Loucy (cell line): ENCODE measurements at regions not wholly inside any gene's neighbourhood (a gene's known extent, or its start where the extent isn't known, plus 50 kb on each side); places are given as distances from the start of the nearest gene placed in this dataset.

Experiments
- CTCF ChIP-seq: fragments of 200-600 bp; sonication (generic); conservative IDR thresholded peaks from 2 replicates; pipeline ENCODE4 v1.5.1; 2014; ENCODE audit warnings: mild to moderate bottlenecking, antibody characterized with exemption, low read length
- EZH2phosphoT487 ChIP-seq: fragments of 200-600 bp; IDR thresholded peaks from 2 replicates; pipeline ENCODE4 v1.6.1; 2018; ENCODE audit warnings: antibody characterized with exemption, mild to moderate bottlenecking, moderate library complexity, borderline replicate concordance

- no peak for TF ChIP-seq CTCF
- no peak for TF ChIP-seq EZH2phosphoT487
These were observed 88.8 kb upstream of the MAP4K4 start for GRCh38 chr2:101608408-101609310.
